Ishikawa (cell line): ENCODE measurements at regions not wholly inside any gene's neighbourhood (a gene's known extent, or its start where the extent isn't known, plus 50 kb on each side); places are given as distances from the start of the nearest gene placed in this dataset.

Experiments used
- EP300 ChIP-seq: IDR thresholded peaks from 2 replicates; pipeline ENCODE4 v1.6.1; 2012; ENCODE audit warnings: borderline replicate concordance
- REST ChIP-seq: IDR thresholded peaks from 2 replicates; pipeline ENCODE4 v1.6.1; 2012; ENCODE audit warnings: low read depth, mild to moderate bottlenecking
- TAF1 ChIP-seq: IDR thresholded peaks from 2 replicates; pipeline ENCODE4 v1.6.1; 2012; ENCODE audit warnings: low read depth, mild to moderate bottlenecking
- YY1 ChIP-seq: IDR thresholded peaks from 2 replicates; pipeline ENCODE4 v1.6.1; 2012; ENCODE audit warnings: low read depth
- TF ChIP-seq, protein P1 (sequence below): IDR thresholded peaks from 2 replicates; pipeline ENCODE4 v1.6.1; 2012

GRCh38 chr20:39342463-39342862 lies 380.3 kb downstream of the DHX35 start:
- TF ChIP-seq EP300 (no peak), TAF1 (no peak), REST (no peak), YY1 (no peak)
- TF ChIP-seq, protein P1, sequence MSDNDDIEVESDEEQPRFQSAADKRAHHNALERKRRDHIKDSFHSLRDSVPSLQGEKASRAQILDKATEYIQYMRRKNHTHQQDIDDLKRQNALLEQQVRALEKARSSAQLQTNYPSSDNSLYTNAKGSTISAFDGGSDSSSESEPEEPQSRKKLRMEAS, result no peak
